ENCODE measurements at regions not wholly inside any gene's neighbourhood (a gene's known extent, or its start where the extent isn't known, plus 50 kb on each side); places are given as distances from the start of the nearest gene placed in this dataset.

GRCh38 chr3:36215241-36215640, 165.1 kb upstream of the STAC start:
- TF ChIP-seq POLR2A (IDR thresholded peaks at IDR 0.05; ENCODE audit: low read depth, low read length) = no peak
- no peak for TF ChIP-seq CTCF (IDR thresholded peaks at IDR 0.05; ENCODE audit: extremely low read depth in 1 of 2, insufficient read depth in 1 of 2, low read depth in 1 of 2, low read length in 2 of 2)
- no peak for TF ChIP-seq EZH2 (IDR thresholded peaks at IDR 0.05; ENCODE audit: borderline replicate concordance, low read depth, low read length, severe bottlenecking)
- no peak for TF ChIP-seq MYC (IDR thresholded peaks at IDR 0.05; ENCODE audit: low read depth, low read length)
- TF ChIP-seq POLR2AphosphoS5 (IDR thresholded peaks at IDR 0.05; ENCODE audit: insufficient read depth, low read depth, low read length) = no peak
